ENCODE measurements at regions not wholly inside any gene's neighbourhood (a gene's known extent, or its start where the extent isn't known, plus 50 kb on each side); places are given as distances from the start of the nearest gene placed in this dataset.

GRCh38 chr2:150994076-150994475 lies 267.6 kb downstream of the RBM43 start:
- TF ChIP-seq CTCF (IDR thresholded peaks at IDR 0.05) (no peak), EP300 (IDR thresholded peaks at IDR 0.05) (no peak)

Data from gastroesophageal sphincter (tissue), 3 donors.